H1 (cell line): ENCODE measurements at regions not wholly inside any gene's neighbourhood (a gene's known extent, or its start where the extent isn't known, plus 50 kb on each side); places are given as distances from the start of the nearest gene placed in this dataset.

Experiments
- CTCF ChIA-PET: fragments of 300-600 bp; sonication (Branson Sonifier 250); formaldehyde crosslinking; loops from one replicate; lab custom pipeline; 2021; ENCODE audit not compliant: partially characterized antibody; lab: Charles Lee
- POLR2A ChIA-PET: fragments of 300-600 bp; sonication (Branson Sonifier 250); formaldehyde crosslinking; loops from one replicate; lab custom pipeline; 2021; ENCODE audit warnings: inconsistent platforms; ENCODE audit not compliant: partially characterized antibody; lab: Charles Lee
- DNase-seq, 2 experiments: peaks; one replicate each; pipeline versions ENCODE4 v3.0.0 to v3.0.0-alpha.2; 2010 to 2022; ENCODE audit warnings: low spot score in 2 of 2, low read depth in 1 of 2, mixed read lengths in 1 of 2
- FAIRE-seq: peaks from 2 replicates; lab custom pipeline; 2011; peaks lifted over from hg19 to GRCh38; lab: Jason Lieb, UNC
- H2AFZ ChIP-seq: 2 replicates; pipeline ENCODE4 v1.8.1; 2012; ENCODE audit warnings: low read length, inconsistent platforms
- H2AK5ac ChIP-seq: 2 replicates; pipeline ENCODE4 v1.6.1; 2013; ENCODE audit warnings: low read depth, low read length
- H2BK120ac ChIP-seq: replicated peaks from 2 replicates; pipeline ENCODE3; 2013; ENCODE audit warnings: low read depth, low read length, inconsistent platforms
- H2BK12ac ChIP-seq: 2 replicates; pipeline ENCODE4 v1.6.1; 2013; ENCODE audit warnings: low read depth, low read length
- H2BK15ac ChIP-seq: 2 replicates; pipeline ENCODE4 v1.6.1; 2013; ENCODE audit warnings: low read length
- H2BK20ac ChIP-seq: 2 replicates; pipeline ENCODE4 v1.6.1; 2013; ENCODE audit warnings: low read length
- H2BK5ac ChIP-seq: 2 replicates; pipeline ENCODE4 v1.6.1; 2013; ENCODE audit warnings: low read depth, low read length
- H3K14ac ChIP-seq: 2 replicates; pipeline ENCODE4 v1.6.1; 2013; ENCODE audit warnings: inconsistent platforms; ENCODE audit not compliant: insufficient read length
- H3K18ac ChIP-seq: 2 replicates; pipeline ENCODE4 v1.6.1; 2013; ENCODE audit warnings: low read length; ENCODE audit errors: extremely low read depth
- H3K23ac ChIP-seq: 2 replicates; pipeline ENCODE4 v1.6.1; 2013; ENCODE audit warnings: inconsistent platforms; ENCODE audit not compliant: insufficient read length
- H3K23me2 ChIP-seq: 2 replicates; pipeline ENCODE4 v1.6.1; 2013; ENCODE audit warnings: low read depth, low read length
- H3K27ac ChIP-seq: 2 replicates; pipeline ENCODE4 v1.6.1; 2011; ENCODE audit warnings: low read depth, low read length, inconsistent platforms
- H3K27me3 ChIP-seq, 4 experiments: replicated peaks in 1 of 4; 1 replicate in 1 of 4; 2 replicates in 3 of 4; pipeline versions ENCODE4 v1.6.1 to v1.8.1; 2011 to 2013; ENCODE audit warnings: low read length in 3 of 4, mild to moderate bottlenecking in 3 of 4, inconsistent platforms in 2 of 4, mixed read lengths in 2 of 4, moderate library complexity in 1 of 4; ENCODE audit not compliant: control insufficient read depth in 3 of 4, insufficient read depth in 3 of 4; ENCODE audit errors: extremely low read depth in 1 of 4
- H3K36me3 ChIP-seq, 4 experiments: 2 replicates each; pipeline versions ENCODE4 v1.6.1 to v1.8.1; 2011 to 2013; ENCODE audit warnings: mild to moderate bottlenecking in 4 of 4, low read length in 3 of 4, moderate library complexity in 2 of 4, control low read depth in 1 of 4, inconsistent platforms in 1 of 4; ENCODE audit not compliant: insufficient read depth in 4 of 4, control insufficient read depth in 2 of 4
- H3K4ac ChIP-seq: replicated peaks from 2 replicates; pipeline ENCODE3; 2013; ENCODE audit warnings: low read length, low read depth, mixed read lengths, inconsistent platforms; ENCODE audit not compliant: insufficient read length
- H3K4me1 ChIP-seq, 4 experiments: replicated peaks in 1 of 4; 1 replicate in 1 of 4; 2 replicates in 3 of 4; pipeline versions ENCODE4 v1.6.1 to v1.8.1; 2011 to 2013; ENCODE audit warnings: low read length in 3 of 4, inconsistent platforms in 2 of 4, mixed read lengths in 1 of 4; ENCODE audit not compliant: insufficient read depth in 4 of 4, control insufficient read depth in 3 of 4
- H3K4me2 ChIP-seq, 2 experiments: 2 replicates each; pipeline versions ENCODE4 v1.6.1 to v1.8.1; 2011 to 2013; ENCODE audit warnings: low read depth in 2 of 2, low read length in 2 of 2, control low read depth in 1 of 2, inconsistent platforms in 1 of 2, mild to moderate bottlenecking in 1 of 2; ENCODE audit not compliant: insufficient read depth in 1 of 2
- H3K4me3 ChIP-seq, 4 experiments: fragments of 200-600, 300-600 bp in 1 of 4; sonication (generic), shearing (Covaris generic), sonication (Bioruptor Twin) in 1 of 4; 2 replicates each; pipeline versions ENCODE4 v1.5.1 to v1.8.1; 2011 to 2016; ENCODE audit warnings: low read length in 4 of 4, low read depth in 3 of 4, control low read depth in 2 of 4, inconsistent platforms in 2 of 4, mild to moderate bottlenecking in 2 of 4, mixed read lengths in 1 of 4, moderate library complexity in 1 of 4; ENCODE audit not compliant: insufficient read depth in 2 of 4; ENCODE audit errors: extremely low read depth in 1 of 4
- H3K56ac ChIP-seq: replicated peaks from 2 replicates; pipeline ENCODE3; 2013; ENCODE audit warnings: low read depth, mild to moderate bottlenecking, mixed read lengths, low read length, inconsistent platforms; ENCODE audit not compliant: insufficient read length
- H3K79me1 ChIP-seq: 2 replicates; pipeline ENCODE4 v1.6.1; 2013; ENCODE audit warnings: low read depth, low read length, control low read depth
- H3K79me2 ChIP-seq, 2 experiments: 2 replicates each; pipeline versions ENCODE4 v1.6.1 to v1.8.1; 2012 to 2013; ENCODE audit warnings: low read length in 2 of 2, mild to moderate bottlenecking in 2 of 2, inconsistent platforms in 1 of 2; ENCODE audit not compliant: insufficient read depth in 2 of 2, control insufficient read depth in 1 of 2
- H3K9ac ChIP-seq, 4 experiments: replicated peaks in 1 of 4; 1 replicate in 1 of 4; 2 replicates in 3 of 4; pipeline versions ENCODE4 v1.6.1 to v1.8.1; 2011 to 2013; ENCODE audit warnings: low read depth in 3 of 4, low read length in 3 of 4, control low read depth in 2 of 4, mild to moderate bottlenecking in 2 of 4, moderate library complexity in 2 of 4, inconsistent platforms in 1 of 4; ENCODE audit errors: extremely low read depth in 1 of 4
- H3K9me3 ChIP-seq, 2 experiments: 2 replicates each; pipeline versions ENCODE4 v1.6.1 to v1.8.1; 2012 to 2013; ENCODE audit warnings: mild to moderate bottlenecking in 2 of 2, moderate library complexity in 2 of 2, control low read depth in 1 of 2, inconsistent platforms in 1 of 2, low read depth in 1 of 2, low read length in 1 of 2, mixed read lengths in 1 of 2; ENCODE audit not compliant: insufficient read depth in 2 of 2
- H4K20me1 ChIP-seq, 2 experiments: replicated peaks in 1 of 2; 2 replicates each; pipeline versions ENCODE3 to v1.8.1; 2011 to 2013; ENCODE audit warnings: inconsistent platforms in 2 of 2, low read length in 2 of 2, mild to moderate bottlenecking in 1 of 2; ENCODE audit not compliant: insufficient read depth in 2 of 2, control insufficient read depth in 1 of 2
- H4K5ac ChIP-seq: 2 replicates; pipeline ENCODE4 v1.6.1; 2013; ENCODE audit warnings: low read length, low read depth, mixed read lengths, inconsistent platforms; ENCODE audit not compliant: insufficient read length
- H4K8ac ChIP-seq: 2 replicates; pipeline ENCODE4 v1.8.0; 2013; ENCODE audit warnings: mild to moderate bottlenecking, moderate library complexity, low read length, inconsistent platforms; ENCODE audit not compliant: insufficient read depth; ENCODE audit errors: extremely low read depth
- H4K91ac ChIP-seq: replicated peaks from 2 replicates; pipeline ENCODE3; 2013; ENCODE audit warnings: low read length, mixed read lengths, inconsistent platforms; ENCODE audit not compliant: insufficient read length
- NRF1 ChIP-seq: IDR thresholded peaks from 2 replicates; pipeline ENCODE4 v1.6.1; 2011; ENCODE audit warnings: mild to moderate bottlenecking, low read depth, low read length, improper control_type of control experiment
- WGBS, 2 experiments: shearing (Covaris generic) in 1 of 2; methylation state at CpG; one replicate each; pipeline versions ENCODE4 v1.1.6 to v1.1.7; 2013 to 2015; ENCODE audit warnings: low lambda C conversion rate in 2 of 2, mixed read lengths in 2 of 2, inconsistent platforms in 1 of 2, low coverage in 1 of 2, missing lambda C conversion rate in 1 of 2; ENCODE audit not compliant: insufficient replicate concordance in 2 of 2, insufficient coverage in 1 of 2, insufficient read length in 1 of 2; ENCODE audit errors: extremely low coverage in 1 of 2, missing lambda C conversion rate in 1 of 2; 5-methylcytosine and 5-hydroxymethylcytosine counted together

DNA sequence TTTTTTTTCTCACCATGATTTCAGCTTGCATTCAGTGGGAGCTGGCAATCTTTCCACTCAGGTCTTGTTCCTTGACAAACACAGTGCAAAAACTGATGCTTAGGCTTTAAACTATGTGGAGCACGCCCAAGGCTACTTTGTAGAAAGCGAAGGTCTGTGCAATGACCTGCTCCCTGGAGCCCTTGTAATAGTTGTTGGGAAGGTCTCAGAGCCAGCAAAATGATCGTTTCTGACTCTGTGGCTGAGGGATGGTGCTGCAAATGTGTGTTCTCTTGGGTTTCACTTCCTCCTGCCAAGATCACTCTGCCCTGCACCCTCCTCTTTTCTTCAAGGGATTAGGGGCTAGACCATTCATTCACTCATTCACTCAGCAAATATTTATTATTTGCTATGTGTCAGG is 249.7 kb upstream of the MAP3K1 start:
- Histone ChIP-seq H3K79me1 (no peaks in the 10 kb centered on the region), H4K5ac (no peak overlapping the region)

More for the DNA sequence above, 249.7 kb upstream of the MAP3K1 start:
- Histone ChIP-seq H3K4me3 (no peak overlapping the region), H3K56ac (no peak overlapping the region), H2AK5ac (no peak overlapping the region), H3K79me2 (no peaks in the 10 kb centered on the region), H3K4me2 (no peak overlapping the region), H3K27me3 (no peaks in the 10 kb centered on the region), H2BK5ac (no peak overlapping the region), H3K27ac (no peak overlapping the region), H2BK15ac (no peak overlapping the region), H2BK20ac (no peak overlapping the region), H3K23ac (no peak overlapping the region), H4K20me1 (no peaks in the 10 kb centered on the region), H3K9ac (no peak overlapping the region), H4K91ac (no peak overlapping the region), H3K18ac (no peak overlapping the region), H2BK120ac (no peak overlapping the region), H3K4me1 (peaks cover 0 to 4% (median 0%) of the 10 kb centered on the region in 4 experiments; a peak in 1 of 7 replicates), H3K23me2 (no peaks in the 10 kb centered on the region), H3K36me3 (no peaks in the 10 kb centered on the region), H2BK12ac (no peak overlapping the region), H4K8ac (no peak overlapping the region), H3K4ac (no peak overlapping the region), H3K14ac (no peak overlapping the region), H3K9me3 (no peaks in the 10 kb centered on the region), H2AFZ (no peak overlapping the region)
- 100% methylated on average over 3 of the region's 3 CpGs; no CpG with 5 or more reads in 1 of the 2 experiments for whole genome bisulfite sequencing, 2 experiments
- DNase-seq (no peak), FAIRE-seq (no peak)
- TF ChIP-seq NRF1, result no peak
- ChIA-PET POLR2A (no interaction called here), CTCF (interaction anchor here (1.0 to 1.1 kb wide), 2 partner anchors 261 to 295 kb away, joined by 3 to 4 read pairs; no protein-coding TSS in a partner anchor)
